ENCODE measurements at regions not wholly inside any gene's neighbourhood (a gene's known extent, or its start where the extent isn't known, plus 50 kb on each side); places are given as distances from the start of the nearest gene placed in this dataset.
A peak's percentile ranks its signal among the peaks of the same experiment; 100 is the strongest.

DNA sequence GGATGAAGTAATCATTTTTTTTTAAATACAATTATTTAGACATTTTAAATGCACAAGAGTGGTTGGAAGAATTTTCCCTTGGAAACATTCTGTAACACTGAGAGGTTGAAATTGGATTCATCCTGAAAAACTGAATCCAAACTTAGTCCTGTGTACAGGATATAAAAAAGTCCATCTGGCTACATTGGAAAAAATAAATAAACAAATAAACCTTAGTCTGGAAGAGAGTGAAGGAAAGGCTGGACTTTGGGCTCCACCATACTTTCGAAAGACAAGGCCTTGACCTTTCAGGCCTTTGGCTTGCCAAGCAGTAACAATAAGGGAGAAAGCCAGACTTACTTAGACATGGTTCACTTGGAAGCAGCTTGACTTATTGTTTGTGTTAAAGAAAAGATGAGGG is 664.3 kb downstream of the TENT5A start:
- TF ChIP-seq, protein P1, sequence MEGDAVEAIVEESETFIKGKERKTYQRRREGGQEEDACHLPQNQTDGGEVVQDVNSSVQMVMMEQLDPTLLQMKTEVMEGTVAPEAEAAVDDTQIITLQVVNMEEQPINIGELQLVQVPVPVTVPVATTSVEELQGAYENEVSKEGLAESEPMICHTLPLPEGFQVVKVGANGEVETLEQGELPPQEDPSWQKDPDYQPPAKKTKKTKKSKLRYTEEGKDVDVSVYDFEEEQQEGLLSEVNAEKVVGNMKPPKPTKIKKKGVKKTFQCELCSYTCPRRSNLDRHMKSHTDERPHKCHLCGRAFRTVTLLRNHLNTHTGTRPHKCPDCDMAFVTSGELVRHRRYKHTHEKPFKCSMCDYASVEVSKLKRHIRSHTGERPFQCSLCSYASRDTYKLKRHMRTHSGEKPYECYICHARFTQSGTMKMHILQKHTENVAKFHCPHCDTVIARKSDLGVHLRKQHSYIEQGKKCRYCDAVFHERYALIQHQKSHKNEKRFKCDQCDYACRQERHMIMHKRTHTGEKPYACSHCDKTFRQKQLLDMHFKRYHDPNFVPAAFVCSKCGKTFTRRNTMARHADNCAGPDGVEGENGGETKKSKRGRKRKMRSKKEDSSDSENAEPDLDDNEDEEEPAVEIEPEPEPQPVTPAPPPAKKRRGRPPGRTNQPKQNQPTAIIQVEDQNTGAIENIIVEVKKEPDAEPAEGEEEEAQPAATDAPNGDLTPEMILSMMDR (IDR thresholded peaks at IDR 0.05) = no peak
- 56 to 77% methylated on average over 1 of the region's 1 CpG for WGBS, 2 donors
- peaks cover 0 to 6% (median 0%) of the 10 kb centered on the region in 11 donors for H3K9me3 ChIP-seq
- no peak overlapping the region for H3K27ac ChIP-seq
- H3K4me3 ChIP-seq = no peak overlapping the region
- H3K36me3 ChIP-seq = no peaks in the 10 kb centered on the region
- intact Hi-C loops (cut with DNase I) = no loop called here
- peaks cover 0 to 7% (median 0%) of the 10 kb centered on the region in 9 donors for H3K4me1 ChIP-seq
- DNase-seq (no peak), ATAC-seq (peak in 2 of 8 donors; percentile 29 to 56)
- H3K27me3 ChIP-seq = no peaks in the 10 kb centered on the region

DNA sequence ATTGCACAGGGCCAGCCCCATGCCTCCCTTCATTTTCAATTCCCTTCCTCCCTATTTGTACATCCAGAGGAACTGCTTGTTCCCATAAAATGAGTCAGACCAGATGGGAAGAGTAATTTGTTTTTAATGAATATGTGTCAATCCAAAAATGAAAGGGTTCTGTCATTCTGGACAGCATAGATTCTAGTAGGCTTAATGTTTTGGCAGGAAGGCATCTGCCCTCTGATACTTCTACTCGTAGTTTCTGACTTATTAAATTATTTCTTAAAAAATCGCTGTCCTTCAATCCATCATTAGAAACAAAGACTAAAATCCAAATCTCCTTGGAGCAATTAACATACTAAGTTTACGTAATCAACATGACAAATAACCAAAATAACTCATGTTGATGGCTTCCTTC is 665.5 kb downstream of the TENT5A start:
- WGBS, 2 donors = 59 to 80% methylated on average over 3 of the region's 3 CpGs
- Histone ChIP-seq H3K9me3 (no peaks in the 10 kb centered on the region), H3K36me3 (no peaks in the 10 kb centered on the region), H3K27me3 (no peaks in the 10 kb centered on the region), H3K27ac (peak overlapping the region in 1 of 10 donors; percentile 29), H3K4me1 (peaks cover 0 to 7% (median 0%) of the 10 kb centered on the region in 9 donors), H3K4me3 (no peak overlapping the region)
- intact Hi-C loops (cut with DNase I) = no loop called here
- DNase-seq = no peak
- TF ChIP-seq, protein P1 (IDR thresholded peaks at IDR 0.05) = no peak
- ATAC-seq = peak in 2 of 8 donors; percentile 42 to 74

- intact Hi-C loops (cut with DNase I) = no loop called here
- H3K4me1 ChIP-seq = peaks cover 0 to 7% (median 0%) of the 10 kb centered on the region in 9 donors
These were observed 667.1 kb downstream of the TENT5A start for GRCh38 chr6:81085431-81085790.

DNA sequence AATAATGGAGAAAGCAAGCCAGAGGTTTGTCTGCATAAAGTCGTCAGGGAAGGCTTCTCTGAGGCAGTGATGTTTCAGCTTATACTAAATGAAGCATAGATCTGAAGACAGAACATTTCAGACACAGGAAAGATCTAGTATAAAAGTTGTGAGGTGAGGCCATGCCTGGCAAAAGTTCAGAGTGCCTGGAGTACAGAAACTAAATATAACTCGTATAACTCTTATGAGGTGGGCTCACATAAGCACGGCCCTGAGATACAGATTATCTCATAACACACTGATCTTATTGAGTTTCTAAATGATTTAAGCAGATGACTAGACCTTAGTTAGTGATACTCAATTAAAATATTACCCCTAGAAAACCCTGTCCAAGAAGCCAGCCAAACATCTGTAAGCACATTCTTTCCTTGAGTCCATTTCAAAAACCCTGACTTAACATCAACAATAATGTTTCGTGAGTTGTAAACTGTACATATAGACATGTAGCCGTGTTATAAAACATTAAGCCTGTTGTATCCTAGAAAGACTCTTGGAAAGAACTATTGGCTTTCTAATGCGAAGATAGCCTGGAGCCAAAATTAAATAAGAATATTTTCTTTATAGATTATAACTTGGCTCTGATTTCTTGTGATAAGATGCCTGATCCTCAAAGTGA is 667.6 kb downstream of the TENT5A start:
- intact Hi-C loops (cut with DNase I) = no loop called here
- no peaks in the 10 kb centered on the region for H3K9me3 ChIP-seq
- 49 to 55% methylated on average over 6 of the region's 6 CpGs for WGBS, 2 donors
- ATAC-seq (no peak), DNase-seq (no peak)
- no peak overlapping the region for H3K4me3 ChIP-seq
- H3K27ac ChIP-seq = no peak overlapping the region
- H3K27me3 ChIP-seq = no peaks in the 10 kb centered on the region
- H3K4me1 ChIP-seq = peaks cover 0 to 7% (median 0%) of the 10 kb centered on the region in 9 donors
- TF ChIP-seq, protein P1 (IDR thresholded peaks at IDR 0.05) = no peak
- no peaks in the 10 kb centered on the region for H3K36me3 ChIP-seq

More at GRCh38 chr6:81085431-81085790, 667.1 kb downstream of the TENT5A start:
- H3K9me3 ChIP-seq = no peaks in the 10 kb centered on the region
- ATAC-seq = no peak
- TF ChIP-seq, protein P1 (IDR thresholded peaks at IDR 0.05) = no peak
- DNase-seq = no peak
- H3K36me3 ChIP-seq = no peaks in the 10 kb centered on the region
- H3K27me3 ChIP-seq = no peaks in the 10 kb centered on the region
- no peak overlapping the region for H3K27ac ChIP-seq
- no peak overlapping the region for H3K4me3 ChIP-seq
